ENCODE measurements at regions not wholly inside any gene's neighbourhood (a gene's known extent, or its start where the extent isn't known, plus 50 kb on each side); places are given as distances from the start of the nearest gene placed in this dataset.

DNA sequence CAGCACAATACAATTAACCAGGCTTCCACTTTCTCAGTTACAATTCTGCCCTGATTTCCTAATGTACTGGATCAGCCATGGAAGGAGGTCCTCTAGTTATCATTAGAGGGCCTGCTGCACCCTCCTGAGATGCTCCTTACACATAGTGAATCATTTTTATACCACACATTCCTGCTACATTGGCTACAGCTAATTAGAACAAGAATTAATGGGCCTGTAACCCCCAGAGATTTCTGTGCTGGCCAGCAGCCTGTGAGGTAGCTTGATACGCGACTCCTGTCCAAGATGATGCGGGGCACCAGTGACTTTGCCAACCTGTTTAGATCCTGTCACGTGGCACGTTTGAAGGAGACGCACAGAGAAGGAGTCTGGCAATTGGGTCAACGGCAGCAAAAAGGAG, 422.8 kb downstream of the EPM2A start:
- no peak for DNase-seq
- H3K79me2 ChIP-seq (ENCODE audit: control insufficient read depth, insufficient read depth, low read length): no peaks in the 10 kb centered on the region
- H3K9ac ChIP-seq (ENCODE audit: low read length): no peak overlapping the region
- WGBS (ENCODE audit: insufficient coverage): 99% methylated on average over 7 of the region's 7 CpGs
- no peak overlapping the region for H3K27ac Mint-ChIP-seq
- H3K4me1 ChIP-seq (ENCODE audit: control insufficient read depth in 2 of 2, insufficient read depth in 2 of 2, low read length in 2 of 2): no peaks in the 10 kb centered on the region
- no peaks in the 10 kb centered on the region for H3K9me3 ChIP-seq (ENCODE audit: control extremely low read depth in 1 of 3, control insufficient read depth in 2 of 3, insufficient read depth in 1 of 3, low read length in 2 of 3)
- no peaks in the 10 kb centered on the region for H3K4me1 Mint-ChIP-seq
- H3K9me3 Mint-ChIP-seq (ENCODE audit: insufficient read depth): peaks cover 2% of the 10 kb centered on the region
- no peak overlapping the region for H3K27ac ChIP-seq (ENCODE audit: low read length in 2 of 2)
- H3K27me3 Mint-ChIP-seq: peaks cover 7% of the 10 kb centered on the region
- ChIA-PET POLR2A (no interaction called here), CTCF (no interaction called here)
- ATAC-seq (ENCODE audit: low read depth): no peak
- no peaks in the 10 kb centered on the region for H4K20me1 ChIP-seq (ENCODE audit: control insufficient read depth, insufficient read depth, low read length, poor library complexity, severe bottlenecking)
- no peak overlapping the region for H3K4me3 ChIP-seq (ENCODE audit: control extremely low read depth in 1 of 5, extremely low read depth in 1 of 5, insufficient read depth in 1 of 5, low read depth in 2 of 5, low read length in 4 of 5)
- H2AFZ ChIP-seq (ENCODE audit: insufficient read depth, low read depth, low read length, poor library complexity, severe bottlenecking): no peak overlapping the region
- intact Hi-C loops (cut with micrococcal nuclease): no loop called here
- no peak overlapping the region for H3K4me3 Mint-ChIP-seq
- H3K4me2 ChIP-seq (replicated peaks; ENCODE audit: low read depth, low read length, poor library complexity, severe bottlenecking): no peak overlapping the region
- TF ChIP-seq CTCF (IDR thresholded peaks at IDR 0.05): no peak
- TF ChIP-seq EZH2 (IDR thresholded peaks at IDR 0.05; ENCODE audit: borderline replicate concordance, insufficient read depth, low read depth, low read length, poor library complexity, severe bottlenecking): no peak
- H3K27me3 ChIP-seq (replicated peaks in 1 of 4; ENCODE audit: control extremely low read depth in 1 of 4, control insufficient read depth in 3 of 4, insufficient read depth in 4 of 4, low read length in 3 of 4): no peaks in the 10 kb centered on the region
- no peaks in the 10 kb centered on the region for H3K36me3 ChIP-seq (replicated peaks in 1 of 2; ENCODE audit: control extremely low read depth in 1 of 2, control insufficient read depth in 1 of 2, extremely low read depth in 1 of 2, insufficient read depth in 2 of 2, low read length in 1 of 2)

- no CpG with 5 or more reads among the region's 1 CpG for WGBS (ENCODE audit: insufficient coverage)
- H3K4me2 ChIP-seq (replicated peaks; ENCODE audit: low read depth, low read length, poor library complexity, severe bottlenecking): no peak overlapping the region
- no peaks in the 10 kb centered on the region for H3K9me3 ChIP-seq (ENCODE audit: control extremely low read depth in 1 of 3, control insufficient read depth in 2 of 3, insufficient read depth in 1 of 3, low read length in 2 of 3)
- H3K4me1 ChIP-seq (ENCODE audit: control insufficient read depth in 2 of 2, insufficient read depth in 2 of 2, low read length in 2 of 2): no peaks in the 10 kb centered on the region
- H3K79me2 ChIP-seq (ENCODE audit: control insufficient read depth, insufficient read depth, low read length): no peaks in the 10 kb centered on the region
- no peaks in the 10 kb centered on the region for H4K20me1 ChIP-seq (ENCODE audit: control insufficient read depth, insufficient read depth, low read length, poor library complexity, severe bottlenecking)
- H3K4me3 ChIP-seq (ENCODE audit: control extremely low read depth in 1 of 5, extremely low read depth in 1 of 5, insufficient read depth in 1 of 5, low read depth in 2 of 5, low read length in 4 of 5): no peak overlapping the region
- no peaks in the 10 kb centered on the region for H3K36me3 ChIP-seq (replicated peaks in 1 of 2; ENCODE audit: control extremely low read depth in 1 of 2, control insufficient read depth in 1 of 2, extremely low read depth in 1 of 2, insufficient read depth in 2 of 2, low read length in 1 of 2)
- no peak overlapping the region for H3K9ac ChIP-seq (ENCODE audit: low read length)
- H3K27me3 Mint-ChIP-seq: peaks cover 7% of the 10 kb centered on the region
- H3K27ac ChIP-seq (ENCODE audit: low read length in 2 of 2): no peak overlapping the region
- POLR2A ChIA-PET: no interaction called here
- intact Hi-C loops (cut with micrococcal nuclease): no loop called here
- ATAC-seq (ENCODE audit: low read depth) (no peak), DNase-seq (no peak)
- no peaks in the 10 kb centered on the region for H3K27me3 ChIP-seq (replicated peaks in 1 of 4; ENCODE audit: control extremely low read depth in 1 of 4, control insufficient read depth in 3 of 4, insufficient read depth in 4 of 4, low read length in 3 of 4)
- no peak overlapping the region for H3K4me3 Mint-ChIP-seq
- no peak overlapping the region for H3K27ac Mint-ChIP-seq
- H3K9me3 Mint-ChIP-seq (ENCODE audit: insufficient read depth): peaks cover 5% of the 10 kb centered on the region
- CTCF ChIA-PET: no interaction called here
- no peak overlapping the region for H2AFZ ChIP-seq (ENCODE audit: insufficient read depth, low read depth, low read length, poor library complexity, severe bottlenecking)
- no peaks in the 10 kb centered on the region for H3K4me1 Mint-ChIP-seq
- TF ChIP-seq EZH2 (IDR thresholded peaks at IDR 0.05; ENCODE audit: borderline replicate concordance, insufficient read depth, low read depth, low read length, poor library complexity, severe bottlenecking) (no peak), CTCF (IDR thresholded peaks at IDR 0.05) (no peak)
Measured at GRCh38 chr6:145313041-145313855, 422.1 kb downstream of the EPM2A start.
